GM18868 (cell line): ENCODE measurements at regions not wholly inside any gene's neighbourhood (a gene's known extent, or its start where the extent isn't known, plus 50 kb on each side); places are given as distances from the start of the nearest gene placed in this dataset.

Experiments
- ATAC-seq: cut with Tn5 transposase; IDR thresholded peaks from one replicate; pipeline ENCODE4 v1.9.1; 2021; ENCODE audit warnings: mild to moderate bottlenecking, moderate library complexity; ENCODE audit not compliant: unreplicated experiment

- no peak for ATAC-seq
Measured at GRCh38 chr16:72240466-72240865, 68.5 kb upstream of the PMFBP1 start.

GRCh38 chr16:72236866-72237265, 64.9 kb upstream of the PMFBP1 start:
- no peak for ATAC-seq

GRCh38 chr16:72234387-72234786, 62.4 kb upstream of the PMFBP1 start:
- no peak for ATAC-seq

- no peak for ATAC-seq
Measured at GRCh38 chr16:72228014-72228413, 56.1 kb upstream of the PMFBP1 start.

DNA sequence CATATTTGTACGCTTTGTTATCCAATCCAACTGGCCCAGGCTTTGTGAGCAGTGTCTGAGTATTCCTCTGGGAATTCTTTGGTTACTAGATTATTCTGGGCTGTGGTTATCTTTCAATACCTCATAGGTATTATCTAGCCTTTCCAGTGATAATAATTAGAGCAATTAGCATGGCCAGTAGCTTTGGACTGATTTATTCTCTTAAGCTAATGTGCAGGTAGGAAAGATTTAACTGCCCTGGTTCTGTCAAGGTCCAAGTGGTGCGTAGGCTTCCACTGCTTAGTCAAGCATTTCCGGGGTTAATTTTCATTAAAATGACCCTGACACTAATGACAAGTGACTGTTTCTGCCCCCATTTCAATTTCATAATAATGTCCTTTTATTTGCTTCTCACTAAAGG, 54.2 kb upstream of the PMFBP1 start:
- ATAC-seq: no peak

- ATAC-seq: no peak
Measured at GRCh38 chr16:72224260-72224768, 52.4 kb upstream of the PMFBP1 start.

DNA sequence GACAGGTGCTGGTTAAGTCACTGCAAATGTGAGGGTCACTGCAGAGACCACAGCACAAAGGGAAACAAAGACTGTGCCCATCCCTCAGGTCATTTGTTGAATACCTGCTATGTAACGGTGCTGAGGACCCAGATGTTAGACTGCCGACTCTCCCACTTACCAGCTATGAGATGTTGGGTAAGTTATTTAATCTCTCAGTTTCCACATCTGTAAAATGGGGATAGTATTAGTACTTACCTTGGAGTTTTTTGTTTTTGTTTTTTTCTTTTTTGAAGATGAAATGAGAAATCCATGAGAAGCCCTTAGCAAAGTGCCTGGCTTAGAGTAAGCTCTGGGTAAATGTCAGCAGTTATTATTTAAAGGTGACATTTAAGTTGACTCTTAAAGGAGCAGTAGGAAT, 50.5 kb upstream of the PMFBP1 start:
- no peak for ATAC-seq
